Bone marrow (tissue), 2 donors: ENCODE measurements at regions not wholly inside any gene's neighbourhood (a gene's known extent, or its start where the extent isn't known, plus 50 kb on each side); places are given as distances from the start of the nearest gene placed in this dataset.

Experiments used
- DNase-seq, 2 donors: peaks; one replicate each; lab custom pipeline; 2025; lab: John Stamatoyannopoulos, UW

GRCh38 chr1:106555571-106555970 is 500.9 kb upstream of the PRMT6 start:
- no peak for DNase-seq

- DNase-seq: no peak
These were observed 492.3 kb upstream of the PRMT6 start for GRCh38 chr1:106564192-106564591.

- DNase-seq: no peak
These were observed 488.1 kb upstream of the PRMT6 start for GRCh38 chr1:106568201-106568974.

GRCh38 chr1:106571109-106571508 is 485.4 kb upstream of the PRMT6 start:
- no peak for DNase-seq

- no peak for DNase-seq
These were observed 472.4 kb upstream of the PRMT6 start for GRCh38 chr1:106584107-106584506.

GRCh38 chr1:106584676-106585075 is 471.8 kb upstream of the PRMT6 start:
- no peak for DNase-seq

- DNase-seq: no peak
These were observed 455.8 kb upstream of the PRMT6 start for GRCh38 chr1:106600626-106601025.

GRCh38 chr1:106603616-106604015 is 452.9 kb upstream of the PRMT6 start:
- no peak for DNase-seq

- DNase-seq: no peak
These were observed 447.6 kb upstream of the PRMT6 start for GRCh38 chr1:106608841-106609240.

GRCh38 chr1:106613068-106613467 is 443.4 kb upstream of the PRMT6 start:
- no peak for DNase-seq

GRCh38 chr1:106613861-106614260 is 442.6 kb upstream of the PRMT6 start:
- no peak for DNase-seq

GRCh38 chr1:106615473-106615872 is 441.0 kb upstream of the PRMT6 start:
- no peak for DNase-seq

GRCh38 chr1:106619080-106619826 is 437.2 kb upstream of the PRMT6 start:
- no peak for DNase-seq

GRCh38 chr1:106619827-106620134 is 436.7 kb upstream of the PRMT6 start:
- no peak for DNase-seq

GRCh38 chr1:106620521-106620954 is 435.9 kb upstream of the PRMT6 start:
- DNase-seq: no peak

- no peak for DNase-seq
These were observed 434.6 kb upstream of the PRMT6 start for GRCh38 chr1:106621853-106622252.

GRCh38 chr1:106637566-106637965 is 418.9 kb upstream of the PRMT6 start:
- no peak for DNase-seq

- DNase-seq: no peak
These were observed 410.2 kb upstream of the PRMT6 start for GRCh38 chr1:106646261-106646784.

GRCh38 chr1:106646816-106647215 is 409.7 kb upstream of the PRMT6 start:
- no peak for DNase-seq

- no peak for DNase-seq
These were observed 405.3 kb upstream of the PRMT6 start for GRCh38 chr1:106651028-106651762.

- DNase-seq: no peak
These were observed 396.8 kb upstream of the PRMT6 start for GRCh38 chr1:106659490-106660244.

- DNase-seq: no peak
These were observed 380.9 kb upstream of the PRMT6 start for GRCh38 chr1:106675558-106675957.
